GM12865 (cell line): ENCODE measurements at regions not wholly inside any gene's neighbourhood (a gene's known extent, or its start where the extent isn't known, plus 50 kb on each side); places are given as distances from the start of the nearest gene placed in this dataset.

Source experiments
- DNase-seq: peaks from one replicate; pipeline ENCODE4 v3.0.0; 2010; ENCODE audit warnings: low read depth
- H3K4me3 ChIP-seq: 2 replicates; pipeline ENCODE4 v1.5.1; 2011; ENCODE audit warnings: mild to moderate bottlenecking, low read depth, low read length, control low read depth
- TF ChIP-seq, protein P1 (sequence below): IDR thresholded peaks from 2 replicates; pipeline ENCODE4 v1.5.1; 2011; ENCODE audit warnings: low read length, control low read depth, low read depth, inconsistent platforms; ENCODE audit not compliant: insufficient read depth; ENCODE audit errors: missing control alignments

DNA sequence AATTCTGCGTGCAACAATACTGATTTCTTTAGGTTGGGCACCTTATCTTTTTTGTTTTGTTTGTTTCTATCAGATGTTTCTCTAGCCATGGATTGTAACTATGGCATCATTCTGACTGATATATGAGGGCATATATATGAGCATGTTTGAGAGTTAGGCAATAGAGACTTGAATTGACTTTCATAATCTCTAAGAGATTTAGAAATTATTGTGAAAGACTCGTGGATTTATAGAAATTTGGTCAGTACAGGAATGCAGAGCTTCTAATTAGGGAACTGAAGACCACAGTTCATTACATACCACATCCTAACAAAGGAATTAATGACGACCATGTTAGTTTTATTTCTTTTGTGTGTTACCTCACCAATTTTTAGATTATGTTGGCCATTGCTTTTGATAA lies 546.0 kb upstream of the GRAMD2B start:
- DNase-seq, result no peak
- no peak overlapping the region for H3K4me3 ChIP-seq
- TF ChIP-seq, protein P1, sequence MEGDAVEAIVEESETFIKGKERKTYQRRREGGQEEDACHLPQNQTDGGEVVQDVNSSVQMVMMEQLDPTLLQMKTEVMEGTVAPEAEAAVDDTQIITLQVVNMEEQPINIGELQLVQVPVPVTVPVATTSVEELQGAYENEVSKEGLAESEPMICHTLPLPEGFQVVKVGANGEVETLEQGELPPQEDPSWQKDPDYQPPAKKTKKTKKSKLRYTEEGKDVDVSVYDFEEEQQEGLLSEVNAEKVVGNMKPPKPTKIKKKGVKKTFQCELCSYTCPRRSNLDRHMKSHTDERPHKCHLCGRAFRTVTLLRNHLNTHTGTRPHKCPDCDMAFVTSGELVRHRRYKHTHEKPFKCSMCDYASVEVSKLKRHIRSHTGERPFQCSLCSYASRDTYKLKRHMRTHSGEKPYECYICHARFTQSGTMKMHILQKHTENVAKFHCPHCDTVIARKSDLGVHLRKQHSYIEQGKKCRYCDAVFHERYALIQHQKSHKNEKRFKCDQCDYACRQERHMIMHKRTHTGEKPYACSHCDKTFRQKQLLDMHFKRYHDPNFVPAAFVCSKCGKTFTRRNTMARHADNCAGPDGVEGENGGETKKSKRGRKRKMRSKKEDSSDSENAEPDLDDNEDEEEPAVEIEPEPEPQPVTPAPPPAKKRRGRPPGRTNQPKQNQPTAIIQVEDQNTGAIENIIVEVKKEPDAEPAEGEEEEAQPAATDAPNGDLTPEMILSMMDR, result no peak

GRCh38 chr5:125882061-125882460 lies 541.1 kb upstream of the GRAMD2B start:
- no peak overlapping the region for H3K4me3 ChIP-seq
- TF ChIP-seq, protein P1, result no peak
- no peak for DNase-seq

DNA sequence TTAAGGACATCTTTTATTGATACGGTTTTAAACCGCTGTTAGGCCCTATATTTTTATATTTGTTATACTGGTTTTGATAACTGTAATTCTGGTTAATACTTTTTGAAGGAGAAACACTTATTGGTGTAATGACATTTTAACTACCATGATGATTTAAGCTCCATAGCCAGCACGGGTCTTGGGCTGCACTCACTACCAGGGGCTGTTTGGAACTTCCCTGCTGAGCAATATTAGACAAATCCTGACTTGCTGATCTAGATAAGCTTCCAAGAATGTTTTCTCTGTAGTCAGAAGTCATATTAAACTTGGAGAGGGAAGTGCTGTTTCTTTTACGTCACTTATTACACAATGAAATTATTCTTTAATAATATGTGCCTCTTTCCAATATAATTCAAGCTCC lies 540.0 kb upstream of the GRAMD2B start:
- H3K4me3 ChIP-seq, result no peak overlapping the region
- TF ChIP-seq, protein P1, result no peak
- DNase-seq, result no peak

GRCh38 chr5:125888358-125888757 lies 534.9 kb upstream of the GRAMD2B start:
- H3K4me3 ChIP-seq, result no peak overlapping the region
- DNase-seq, result no peak
- TF ChIP-seq, protein P1, result no peak

- no peak overlapping the region for H3K4me3 ChIP-seq
- no peak for DNase-seq
- TF ChIP-seq, protein P1, result no peak
These were observed 532.7 kb upstream of the GRAMD2B start for GRCh38 chr5:125890511-125890931.

- TF ChIP-seq, protein P1, result no peak
- DNase-seq, result no peak
- no peak overlapping the region for H3K4me3 ChIP-seq
These were observed 532.0 kb upstream of the GRAMD2B start for GRCh38 chr5:125891061-125891725.

- DNase-seq, result peak; percentile 9
- TF ChIP-seq, protein P1, result no peak
- no peak overlapping the region for H3K4me3 ChIP-seq
These were observed 528.8 kb upstream of the GRAMD2B start for GRCh38 chr5:125894383-125894782.
